ENCODE measurements at regions not wholly inside any gene's neighbourhood (a gene's known extent, or its start where the extent isn't known, plus 50 kb on each side); places are given as distances from the start of the nearest gene placed in this dataset.

DNA sequence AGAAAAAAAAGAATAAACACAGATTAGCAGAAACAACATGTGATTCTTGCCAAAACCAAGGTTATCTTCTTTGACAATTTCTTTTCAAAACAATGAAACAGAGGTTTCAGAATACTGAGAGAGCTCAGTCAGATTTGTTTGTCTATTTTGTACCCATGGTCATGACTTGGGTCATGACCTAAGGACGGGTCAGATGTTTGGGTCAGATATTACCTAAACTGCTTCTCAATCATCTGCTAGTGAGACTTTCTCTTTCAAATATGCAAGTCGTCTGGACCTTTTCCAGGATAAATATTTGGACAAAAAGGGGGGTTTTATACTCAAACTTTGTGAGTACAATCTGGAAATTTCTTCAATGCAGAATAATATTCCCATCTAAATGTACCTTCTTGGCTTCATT lies 148.3 kb upstream of the USP38 start:
- no peaks in the 10 kb centered on the region for H3K4me1 ChIP-seq (ENCODE audit: control insufficient read depth, insufficient read depth, low read length, poor library complexity, severe bottlenecking)
- no peak for ATAC-seq (ENCODE audit: low read depth in 2 of 2)
- Mint-ChIP-seq H3K4me3 (no peak overlapping the region), H3K4me1 (no peaks in the 10 kb centered on the region), H3K9me3 (peaks cover 0 to 5% (median 0%) of the 10 kb centered on the region in 7 donors), H3K27ac (no peak overlapping the region), H3K36me3 (no peaks in the 10 kb centered on the region), H3K27me3 (peaks cover 9% of the 10 kb centered on the region)
- DNase-seq, result no peak
- H3K4me3 ChIP-seq (ENCODE audit: low read depth, low read length), result no peak overlapping the region
- H3K9me3 ChIP-seq (ENCODE audit: control insufficient read depth in 2 of 2, low read length in 2 of 2), result no peaks in the 10 kb centered on the region
- H3K36me3 ChIP-seq (ENCODE audit: control insufficient read depth, insufficient read depth, low read length), result no peaks in the 10 kb centered on the region
- no peak overlapping the region for H3K27ac ChIP-seq (ENCODE audit: insufficient read depth, low read length, poor library complexity, severe bottlenecking)
- no peaks in the 10 kb centered on the region for H3K27me3 ChIP-seq (ENCODE audit: control insufficient read depth, insufficient read depth, low read length)

DNA sequence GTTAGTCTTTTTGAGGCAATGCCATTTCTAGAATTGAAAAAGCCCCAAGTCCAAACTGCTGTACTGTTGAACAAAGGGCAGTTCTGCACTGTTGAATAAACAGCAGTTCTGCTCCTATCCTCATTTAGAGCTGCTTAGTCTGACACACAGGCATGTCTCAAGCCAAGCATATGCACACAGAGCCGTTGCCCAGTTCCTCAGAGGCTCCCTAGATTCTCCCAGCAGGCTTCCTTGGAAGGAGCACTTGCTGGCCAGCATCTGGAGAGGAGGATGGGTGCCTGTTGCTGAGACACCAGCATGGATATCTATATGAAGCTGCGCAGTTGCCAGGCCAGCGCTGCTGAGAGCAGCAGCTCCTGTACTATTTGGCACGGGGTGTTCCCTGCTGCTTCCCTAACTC lies 138.3 kb upstream of the USP38 start:
- H3K4me3 ChIP-seq (ENCODE audit: low read depth, low read length), result no peak overlapping the region
- no peaks in the 10 kb centered on the region for H3K36me3 ChIP-seq (ENCODE audit: control insufficient read depth, insufficient read depth, low read length)
- Mint-ChIP-seq H3K27me3 (no peaks in the 10 kb centered on the region), H3K4me1 (no peaks in the 10 kb centered on the region), H3K36me3 (no peaks in the 10 kb centered on the region), H3K4me3 (no peak overlapping the region), H3K27ac (no peak overlapping the region), H3K9me3 (peaks cover 0 to 6% (median 0%) of the 10 kb centered on the region in 7 donors)
- ATAC-seq (ENCODE audit: low read depth in 2 of 2), result no peak
- no peak overlapping the region for H3K27ac ChIP-seq (ENCODE audit: insufficient read depth, low read length, poor library complexity, severe bottlenecking)
- no peak for DNase-seq
- no peaks in the 10 kb centered on the region for H3K27me3 ChIP-seq (ENCODE audit: control insufficient read depth, insufficient read depth, low read length)
- no peaks in the 10 kb centered on the region for H3K4me1 ChIP-seq (ENCODE audit: control insufficient read depth, insufficient read depth, low read length, poor library complexity, severe bottlenecking)
- H3K9me3 ChIP-seq (ENCODE audit: control insufficient read depth in 2 of 2, low read length in 2 of 2), result no peaks in the 10 kb centered on the region

DNA sequence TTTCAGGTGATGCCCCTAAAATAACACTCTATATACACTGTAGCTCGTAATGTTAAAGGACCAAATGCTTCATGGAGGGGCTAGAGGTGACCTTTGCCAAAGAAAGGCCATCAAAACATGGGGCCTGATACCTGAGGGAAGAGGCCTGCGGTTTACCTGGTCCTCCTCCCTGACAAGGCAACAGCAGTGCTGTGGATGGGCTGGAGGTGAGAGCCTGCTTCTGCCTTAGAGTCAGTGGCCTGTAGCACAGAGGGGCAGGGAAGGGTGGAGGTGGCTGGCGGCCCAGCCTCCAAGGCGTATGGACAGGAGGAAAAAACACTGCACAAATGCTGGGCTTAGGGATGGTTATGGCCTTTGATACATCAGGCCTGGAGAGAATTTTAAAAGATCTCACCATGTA lies 137.8 kb upstream of the USP38 start:
- H3K4me1 ChIP-seq (ENCODE audit: control insufficient read depth, insufficient read depth, low read length, poor library complexity, severe bottlenecking), result no peaks in the 10 kb centered on the region
- H3K27ac Mint-ChIP-seq, result no peak overlapping the region
- H3K36me3 ChIP-seq (ENCODE audit: control insufficient read depth, insufficient read depth, low read length), result no peaks in the 10 kb centered on the region
- no peaks in the 10 kb centered on the region for H3K27me3 Mint-ChIP-seq
- no peaks in the 10 kb centered on the region for H3K9me3 ChIP-seq (ENCODE audit: control insufficient read depth in 2 of 2, low read length in 2 of 2)
- no peak overlapping the region for H3K4me3 ChIP-seq (ENCODE audit: low read depth, low read length)
- H3K9me3 Mint-ChIP-seq, result peaks cover 0 to 10% (median 0%) of the 10 kb centered on the region in 7 donors
- no peaks in the 10 kb centered on the region for H3K27me3 ChIP-seq (ENCODE audit: control insufficient read depth, insufficient read depth, low read length)
- H3K4me1 Mint-ChIP-seq, result no peaks in the 10 kb centered on the region
- H3K4me3 Mint-ChIP-seq, result no peak overlapping the region
- no peak overlapping the region for H3K27ac ChIP-seq (ENCODE audit: insufficient read depth, low read length, poor library complexity, severe bottlenecking)
- ATAC-seq (ENCODE audit: low read depth in 2 of 2) (no peak), DNase-seq (no peak)
- no peaks in the 10 kb centered on the region for H3K36me3 Mint-ChIP-seq

DNA sequence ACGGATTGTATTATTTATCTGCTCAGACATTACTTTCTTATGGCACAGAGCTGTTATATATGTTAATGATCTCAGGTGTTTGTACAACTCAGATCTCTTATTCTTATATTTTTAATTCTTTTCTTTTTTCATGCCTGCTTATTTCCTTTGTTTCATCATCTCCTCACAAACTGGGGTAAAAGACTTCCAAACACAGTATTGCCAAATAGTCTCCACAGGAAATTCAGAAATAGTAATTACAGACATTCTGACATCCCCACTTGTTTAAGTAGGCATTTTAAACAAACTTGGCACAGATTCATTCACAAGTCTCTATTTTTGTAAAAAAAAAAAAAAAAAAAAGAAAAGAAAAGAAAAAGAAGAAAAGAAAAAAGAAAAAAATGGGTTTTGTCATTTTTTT lies 129.7 kb upstream of the USP38 start:
- no peak overlapping the region for H3K4me3 Mint-ChIP-seq
- H3K36me3 Mint-ChIP-seq, result no peaks in the 10 kb centered on the region
- no peak for DNase-seq
- Histone ChIP-seq H3K27ac (ENCODE audit: insufficient read depth, low read length, poor library complexity, severe bottlenecking) (no peak overlapping the region), H3K36me3 (ENCODE audit: control insufficient read depth, insufficient read depth, low read length) (no peaks in the 10 kb centered on the region), H3K4me3 (ENCODE audit: low read depth, low read length) (no peak overlapping the region), H3K9me3 (ENCODE audit: control insufficient read depth in 2 of 2, low read length in 2 of 2) (no peaks in the 10 kb centered on the region), H3K4me1 (ENCODE audit: control insufficient read depth, insufficient read depth, low read length, poor library complexity, severe bottlenecking) (no peaks in the 10 kb centered on the region), H3K27me3 (ENCODE audit: control insufficient read depth, insufficient read depth, low read length) (no peaks in the 10 kb centered on the region)
- H3K4me1 Mint-ChIP-seq, result no peaks in the 10 kb centered on the region
- H3K27ac Mint-ChIP-seq, result no peak overlapping the region
- H3K27me3 Mint-ChIP-seq, result no peaks in the 10 kb centered on the region
- peaks cover 0 to 7% (median 2%) of the 10 kb centered on the region in 7 donors for H3K9me3 Mint-ChIP-seq
- no peak for ATAC-seq (ENCODE audit: low read depth in 2 of 2)

DNA sequence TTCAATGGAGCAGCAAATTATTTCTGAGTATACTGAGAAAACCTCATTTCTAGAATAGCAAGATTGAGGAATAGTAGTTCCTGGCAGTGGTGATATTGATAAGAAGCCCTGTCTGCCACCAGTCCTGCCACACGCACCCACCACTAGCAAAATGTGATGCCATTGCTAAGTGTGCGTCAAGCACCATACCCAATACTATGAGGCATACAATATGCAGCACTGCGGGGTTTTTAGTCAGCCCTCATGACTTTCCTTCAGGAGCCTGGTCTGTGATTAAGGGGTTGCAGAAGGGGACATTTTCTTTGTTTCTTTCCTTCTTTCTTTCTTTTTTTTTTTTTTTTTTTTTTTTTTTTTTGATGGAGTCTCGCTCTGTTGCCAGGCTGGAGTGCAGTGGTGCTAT lies 128.7 kb upstream of the USP38 start:
- Histone ChIP-seq H3K27me3 (ENCODE audit: control insufficient read depth, insufficient read depth, low read length) (no peaks in the 10 kb centered on the region), H3K4me1 (ENCODE audit: control insufficient read depth, insufficient read depth, low read length, poor library complexity, severe bottlenecking) (no peaks in the 10 kb centered on the region), H3K9me3 (ENCODE audit: control insufficient read depth in 2 of 2, low read length in 2 of 2) (no peaks in the 10 kb centered on the region), H3K4me3 (ENCODE audit: low read depth, low read length) (no peak overlapping the region), H3K27ac (ENCODE audit: insufficient read depth, low read length, poor library complexity, severe bottlenecking) (no peak overlapping the region), H3K36me3 (ENCODE audit: control insufficient read depth, insufficient read depth, low read length) (no peaks in the 10 kb centered on the region)
- Mint-ChIP-seq H3K9me3 (peaks cover 0 to 7% (median 2%) of the 10 kb centered on the region in 7 donors), H3K4me3 (no peak overlapping the region), H3K27me3 (no peaks in the 10 kb centered on the region), H3K36me3 (no peaks in the 10 kb centered on the region), H3K4me1 (no peaks in the 10 kb centered on the region), H3K27ac (no peak overlapping the region)
- ATAC-seq (ENCODE audit: low read depth in 2 of 2) (no peak), DNase-seq (no peak)

DNA sequence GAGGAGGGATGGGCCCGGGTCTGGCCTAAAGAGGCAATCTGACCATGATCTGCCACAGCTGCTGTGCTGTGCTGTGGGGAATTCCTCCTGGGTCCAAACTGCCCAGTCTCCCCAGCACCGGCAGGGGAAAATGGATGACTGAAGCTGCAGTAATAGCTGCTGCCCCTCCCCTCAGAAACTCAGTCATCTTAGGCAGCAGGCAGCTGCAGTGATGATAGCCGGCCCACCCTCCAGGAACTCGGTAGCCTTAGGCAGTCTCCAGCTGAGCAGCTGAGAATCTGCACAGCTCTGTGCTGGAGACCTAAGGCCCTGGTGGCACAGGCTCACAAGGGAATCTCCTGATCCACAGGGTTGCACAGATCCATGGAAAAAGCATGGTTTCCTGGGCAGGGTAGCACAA lies 113.4 kb upstream of the USP38 start:
- Histone ChIP-seq H3K36me3 (ENCODE audit: control insufficient read depth, insufficient read depth, low read length) (no peaks in the 10 kb centered on the region), H3K4me1 (ENCODE audit: control insufficient read depth, insufficient read depth, low read length, poor library complexity, severe bottlenecking) (no peaks in the 10 kb centered on the region), H3K27ac (ENCODE audit: insufficient read depth, low read length, poor library complexity, severe bottlenecking) (no peak overlapping the region), H3K9me3 (ENCODE audit: control insufficient read depth in 2 of 2, low read length in 2 of 2) (no peaks in the 10 kb centered on the region), H3K4me3 (ENCODE audit: low read depth, low read length) (no peak overlapping the region), H3K27me3 (ENCODE audit: control insufficient read depth, insufficient read depth, low read length) (no peaks in the 10 kb centered on the region)
- H3K36me3 Mint-ChIP-seq, result no peaks in the 10 kb centered on the region
- DNase-seq (no peak), ATAC-seq (ENCODE audit: low read depth in 2 of 2) (no peak)
- H3K4me1 Mint-ChIP-seq, result no peaks in the 10 kb centered on the region
- H3K4me3 Mint-ChIP-seq, result no peak overlapping the region
- H3K27me3 Mint-ChIP-seq, result no peaks in the 10 kb centered on the region
- H3K9me3 Mint-ChIP-seq, result peaks cover 0 to 23% (median 6%) of the 10 kb centered on the region in 7 donors
- H3K27ac Mint-ChIP-seq, result no peak overlapping the region

DNA sequence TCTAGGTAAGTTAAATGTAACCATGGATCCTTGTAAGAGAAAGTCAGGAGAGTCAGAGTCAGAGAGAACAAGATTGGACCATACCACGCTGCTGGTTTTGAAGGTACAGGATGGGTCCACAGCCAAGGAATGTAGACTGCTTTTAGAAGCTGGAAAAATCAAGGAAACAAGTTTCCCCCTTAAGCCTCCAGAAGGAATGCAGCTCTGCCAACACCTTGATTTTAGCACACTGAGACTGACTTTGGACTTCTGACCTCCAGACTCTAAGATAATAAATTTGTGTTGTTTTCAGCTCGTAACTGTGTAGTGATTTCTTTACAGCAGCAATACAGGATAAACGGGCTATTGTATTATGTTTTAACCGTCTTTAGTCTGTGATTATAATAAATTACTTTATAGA lies 108.0 kb upstream of the USP38 start:
- Histone ChIP-seq H3K4me1 (ENCODE audit: control insufficient read depth, insufficient read depth, low read length, poor library complexity, severe bottlenecking) (no peaks in the 10 kb centered on the region), H3K36me3 (ENCODE audit: control insufficient read depth, insufficient read depth, low read length) (no peaks in the 10 kb centered on the region), H3K27me3 (ENCODE audit: control insufficient read depth, insufficient read depth, low read length) (peaks cover 2% of the 10 kb centered on the region), H3K27ac (ENCODE audit: insufficient read depth, low read length, poor library complexity, severe bottlenecking) (no peak overlapping the region), H3K9me3 (ENCODE audit: control insufficient read depth in 2 of 2, low read length in 2 of 2) (no peaks in the 10 kb centered on the region), H3K4me3 (ENCODE audit: low read depth, low read length) (no peak overlapping the region)
- no peak for DNase-seq
- H3K4me3 Mint-ChIP-seq, result no peak overlapping the region
- H3K4me1 Mint-ChIP-seq, result no peaks in the 10 kb centered on the region
- peaks cover 0 to 8% (median 0%) of the 10 kb centered on the region in 7 donors for H3K9me3 Mint-ChIP-seq
- no peaks in the 10 kb centered on the region for H3K36me3 Mint-ChIP-seq
- H3K27me3 Mint-ChIP-seq, result peaks cover 4% of the 10 kb centered on the region
- H3K27ac Mint-ChIP-seq, result no peak overlapping the region
- no peak for ATAC-seq (ENCODE audit: low read depth in 2 of 2)

DNA sequence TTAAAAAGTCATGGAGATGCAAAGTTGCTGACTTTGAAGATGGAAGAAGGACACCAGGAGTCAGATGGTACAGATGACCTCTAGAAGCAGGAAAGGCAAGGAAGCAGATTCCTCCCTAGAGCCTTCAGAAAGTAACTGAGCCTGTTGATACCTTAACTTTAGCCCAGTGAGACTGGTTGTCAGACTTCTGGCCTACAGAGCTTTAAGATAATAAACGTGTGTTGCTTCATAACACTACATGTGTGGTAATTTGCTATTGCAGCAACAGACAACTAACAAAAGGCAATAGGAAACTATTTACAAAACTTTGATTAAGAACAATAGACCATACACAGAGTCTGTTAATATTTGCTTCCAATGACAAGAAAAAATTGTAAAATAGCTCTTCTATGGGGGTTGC lies 102.0 kb upstream of the USP38 start:
- no peak overlapping the region for H3K27ac ChIP-seq (ENCODE audit: insufficient read depth, low read length, poor library complexity, severe bottlenecking)
- Mint-ChIP-seq H3K27me3 (peaks cover 9% of the 10 kb centered on the region), H3K4me1 (no peaks in the 10 kb centered on the region), H3K36me3 (no peaks in the 10 kb centered on the region), H3K4me3 (no peak overlapping the region), H3K27ac (no peak overlapping the region), H3K9me3 (peaks cover 0 to 2% (median 0%) of the 10 kb centered on the region in 7 donors)
- no peak for ATAC-seq (ENCODE audit: low read depth in 2 of 2)
- no peak for DNase-seq
- no peaks in the 10 kb centered on the region for H3K4me1 ChIP-seq (ENCODE audit: control insufficient read depth, insufficient read depth, low read length, poor library complexity, severe bottlenecking)
- H3K4me3 ChIP-seq (ENCODE audit: low read depth, low read length), result no peak overlapping the region
- no peaks in the 10 kb centered on the region for H3K9me3 ChIP-seq (ENCODE audit: control insufficient read depth in 2 of 2, low read length in 2 of 2)
- H3K36me3 ChIP-seq (ENCODE audit: control insufficient read depth, insufficient read depth, low read length), result no peaks in the 10 kb centered on the region
- H3K27me3 ChIP-seq (ENCODE audit: control insufficient read depth, insufficient read depth, low read length), result peaks cover 5% of the 10 kb centered on the region

Measured in CD4-positive, CD25-positive, alpha-beta regulatory T cell (primary cell).